ENCODE measurements at regions not wholly inside any gene's neighbourhood (a gene's known extent, or its start where the extent isn't known, plus 50 kb on each side); places are given as distances from the start of the nearest gene placed in this dataset.

DNA sequence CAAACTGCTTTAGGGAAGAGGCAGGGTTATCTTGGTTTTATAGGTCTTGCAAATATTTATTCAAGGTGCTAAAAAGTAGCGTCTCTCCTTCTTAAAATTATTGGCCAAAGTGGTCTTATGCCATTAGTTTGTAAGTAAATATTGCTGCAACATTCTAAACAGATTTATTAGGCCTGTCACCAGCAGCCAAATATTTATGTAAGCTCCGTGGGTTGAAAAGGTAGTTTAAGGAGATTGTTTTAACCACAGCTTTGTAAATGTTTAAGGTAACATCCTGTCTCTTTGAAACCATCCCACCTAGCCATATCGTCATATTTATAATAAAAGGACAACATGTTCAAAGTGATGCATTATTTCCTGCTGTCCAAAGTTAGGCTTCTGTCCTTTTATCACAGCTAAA, 210.1 kb upstream of the LNX1 start:
- Histone ChIP-seq H3K27me3 (no peaks in the 10 kb centered on the region), H3K36me3 (no peaks in the 10 kb centered on the region), H3K4me3 (no peak overlapping the region), H3K4me1 (no peaks in the 10 kb centered on the region), H3K9me3 (no peaks in the 10 kb centered on the region), H3K27ac (no peak overlapping the region)
- DNase-seq (ENCODE audit: low spot score in 2 of 2): no peak
- intact Hi-C loops (cut with DNase I; ENCODE audit: low total_unique reads): no loop called here
- TF ChIP-seq POLR2A (IDR thresholded peaks at IDR 0.05) (no peak), POLR2AphosphoS5 (IDR thresholded peaks at IDR 0.05) (no peak)
- TF ChIP-seq, protein P1, sequence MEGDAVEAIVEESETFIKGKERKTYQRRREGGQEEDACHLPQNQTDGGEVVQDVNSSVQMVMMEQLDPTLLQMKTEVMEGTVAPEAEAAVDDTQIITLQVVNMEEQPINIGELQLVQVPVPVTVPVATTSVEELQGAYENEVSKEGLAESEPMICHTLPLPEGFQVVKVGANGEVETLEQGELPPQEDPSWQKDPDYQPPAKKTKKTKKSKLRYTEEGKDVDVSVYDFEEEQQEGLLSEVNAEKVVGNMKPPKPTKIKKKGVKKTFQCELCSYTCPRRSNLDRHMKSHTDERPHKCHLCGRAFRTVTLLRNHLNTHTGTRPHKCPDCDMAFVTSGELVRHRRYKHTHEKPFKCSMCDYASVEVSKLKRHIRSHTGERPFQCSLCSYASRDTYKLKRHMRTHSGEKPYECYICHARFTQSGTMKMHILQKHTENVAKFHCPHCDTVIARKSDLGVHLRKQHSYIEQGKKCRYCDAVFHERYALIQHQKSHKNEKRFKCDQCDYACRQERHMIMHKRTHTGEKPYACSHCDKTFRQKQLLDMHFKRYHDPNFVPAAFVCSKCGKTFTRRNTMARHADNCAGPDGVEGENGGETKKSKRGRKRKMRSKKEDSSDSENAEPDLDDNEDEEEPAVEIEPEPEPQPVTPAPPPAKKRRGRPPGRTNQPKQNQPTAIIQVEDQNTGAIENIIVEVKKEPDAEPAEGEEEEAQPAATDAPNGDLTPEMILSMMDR (IDR thresholded peaks at IDR 0.05): no peak

- H3K27ac ChIP-seq: no peak overlapping the region
- intact Hi-C loops (cut with DNase I; ENCODE audit: low total_unique reads): no loop called here
Observed at GRCh38 chr4:53800741-53801140, 209.5 kb upstream of the LNX1 start.

DNA sequence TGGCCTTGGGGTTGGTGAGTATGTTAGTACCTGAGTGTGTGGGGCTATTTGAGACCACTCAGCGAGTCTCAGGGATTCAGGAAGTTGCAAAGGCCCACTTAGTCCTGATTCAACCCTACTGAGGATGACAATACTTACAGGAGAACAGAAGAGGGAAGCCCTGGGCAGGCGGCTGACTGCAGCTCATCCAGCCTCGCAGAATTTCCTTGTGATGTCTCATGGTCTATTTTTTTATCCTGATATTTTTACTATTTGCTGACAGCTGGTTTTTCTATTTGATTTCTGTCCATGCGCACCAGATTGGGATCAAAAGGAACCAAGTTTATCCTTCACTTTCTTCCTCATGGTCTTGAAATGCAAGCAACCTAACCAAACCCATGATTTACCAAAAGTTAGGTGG, 201.8 kb upstream of the LNX1 start:
- TF ChIP-seq POLR2A (IDR thresholded peaks at IDR 0.05): no peak
- Histone ChIP-seq H3K36me3 (no peaks in the 10 kb centered on the region), H3K4me1 (no peaks in the 10 kb centered on the region), H3K27me3 (no peaks in the 10 kb centered on the region), H3K9me3 (no peaks in the 10 kb centered on the region), H3K4me3 (no peak overlapping the region), H3K27ac (no peak overlapping the region)
- DNase-seq (ENCODE audit: low spot score in 2 of 2): no peak
- intact Hi-C loops (cut with DNase I; ENCODE audit: low total_unique reads): no loop called here

More at GRCh38 chr4:53800741-53801140, 209.5 kb upstream of the LNX1 start:
- no peaks in the 10 kb centered on the region for H3K27me3 ChIP-seq
- H3K36me3 ChIP-seq: no peaks in the 10 kb centered on the region
- DNase-seq (ENCODE audit: low spot score in 2 of 2): no peak
- H3K4me1 ChIP-seq: no peaks in the 10 kb centered on the region
- no peak for TF ChIP-seq POLR2AphosphoS5 (IDR thresholded peaks at IDR 0.05)
- no peak overlapping the region for H3K4me3 ChIP-seq
- no peaks in the 10 kb centered on the region for H3K9me3 ChIP-seq

- no peak for DNase-seq (ENCODE audit: low spot score in 2 of 2)
- intact Hi-C loops (cut with DNase I; ENCODE audit: low total_unique reads): no loop called here
Observed at GRCh38 chr4:53790286-53790685, 199.0 kb upstream of the LNX1 start.

DNA sequence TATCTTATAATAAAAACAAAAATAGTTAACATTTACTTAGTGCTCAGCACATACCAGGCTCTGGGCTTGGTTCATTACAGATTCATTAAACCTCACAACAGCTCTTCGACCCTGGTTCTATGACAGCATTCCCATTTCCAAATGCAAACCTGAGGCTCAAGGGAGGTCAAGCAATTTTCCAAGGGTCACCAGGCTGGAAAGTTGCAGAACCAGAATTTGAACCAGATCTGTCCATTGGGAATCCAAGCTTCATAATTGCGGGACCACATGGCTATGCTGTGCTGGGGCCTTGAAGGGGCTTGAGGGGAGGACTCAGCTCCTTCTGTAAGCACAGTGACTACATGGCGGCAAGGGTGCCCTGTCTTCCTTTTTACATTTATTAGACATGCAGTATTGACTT, 197.3 kb upstream of the LNX1 start:
- H3K9me3 ChIP-seq: no peaks in the 10 kb centered on the region
- DNase-seq (ENCODE audit: low spot score in 2 of 2): no peak
- intact Hi-C loops (cut with DNase I; ENCODE audit: low total_unique reads): no loop called here
- H3K4me1 ChIP-seq: no peaks in the 10 kb centered on the region
- H3K27me3 ChIP-seq: no peaks in the 10 kb centered on the region
- no peak overlapping the region for H3K27ac ChIP-seq
- H3K4me3 ChIP-seq: no peak overlapping the region
- H3K36me3 ChIP-seq: no peaks in the 10 kb centered on the region
- no peak for TF ChIP-seq POLR2AphosphoS5 (IDR thresholded peaks at IDR 0.05)
- TF ChIP-seq, protein P1 (IDR thresholded peaks at IDR 0.05): no peak
- TF ChIP-seq POLR2A (IDR thresholded peaks at IDR 0.05): no peak

More at GRCh38 chr4:53790286-53790685, 199.0 kb upstream of the LNX1 start:
- H3K4me1 ChIP-seq: no peaks in the 10 kb centered on the region
- no peak overlapping the region for H3K4me3 ChIP-seq
- H3K27me3 ChIP-seq: no peaks in the 10 kb centered on the region
- TF ChIP-seq, protein P1 (IDR thresholded peaks at IDR 0.05): no peak
- TF ChIP-seq POLR2AphosphoS5 (IDR thresholded peaks at IDR 0.05): no peak
- no peak for TF ChIP-seq POLR2A (IDR thresholded peaks at IDR 0.05)
- no peaks in the 10 kb centered on the region for H3K9me3 ChIP-seq
- H3K36me3 ChIP-seq: no peaks in the 10 kb centered on the region
- H3K27ac ChIP-seq: no peak overlapping the region

DNA sequence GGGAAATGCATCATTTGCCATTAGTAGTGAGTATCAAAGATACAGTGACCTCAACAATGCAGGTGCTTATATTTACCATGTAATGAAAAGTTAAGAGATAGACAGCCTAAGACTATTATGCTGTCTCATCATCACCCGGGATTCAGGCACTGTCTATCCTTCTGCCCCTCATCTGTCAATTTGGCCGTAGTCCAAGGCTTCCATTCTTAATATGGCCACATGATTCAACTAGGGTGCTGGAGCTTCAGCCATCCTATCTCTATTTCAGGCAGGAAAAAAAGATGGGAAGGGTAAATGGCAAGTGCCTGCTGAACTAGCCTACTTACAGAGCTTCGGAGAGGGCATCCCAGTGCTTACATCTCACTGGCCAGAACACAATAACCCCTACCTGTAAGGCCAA, 196.7 kb upstream of the LNX1 start:
- Histone ChIP-seq H3K4me1 (no peaks in the 10 kb centered on the region), H3K9me3 (no peaks in the 10 kb centered on the region), H3K36me3 (no peaks in the 10 kb centered on the region), H3K4me3 (no peak overlapping the region), H3K27ac (peak overlapping the region in 1 of 2 donors; percentile 32), H3K27me3 (no peaks in the 10 kb centered on the region)
- no peak for DNase-seq (ENCODE audit: low spot score in 2 of 2)
- intact Hi-C loops (cut with DNase I; ENCODE audit: low total_unique reads): no loop called here
- TF ChIP-seq, protein P1 (IDR thresholded peaks at IDR 0.05): no peak
